GM23338 (cell line): ENCODE measurements at regions not wholly inside any gene's neighbourhood (a gene's known extent, or its start where the extent isn't known, plus 50 kb on each side); places are given as distances from the start of the nearest gene placed in this dataset.

ENCODE experiments used
- ATAC-seq: fragments of 200-7000 bp; cut with Tn5 transposase; 3 replicates; pipeline ENCODE4 v1.9.1; 2020
- DNase-seq: peaks from one replicate; pipeline ENCODE4 v3.0.0-alpha.2; 2015; ENCODE audit warnings: low spot score
- H2AFZ ChIP-seq: fragments of 200-600 bp; sonication (generic); 2 replicates; pipeline ENCODE4 v1.8.0; 2016; ENCODE audit warnings: antibody characterized with exemption, mild to moderate bottlenecking, moderate library complexity
- H3F3A ChIP-seq: fragments of 200-600 bp; sonication (generic); replicated peaks from 2 replicates; pipeline ENCODE4 v1.8.0; 2017; ENCODE audit warnings: antibody characterized with exemption, mixed run types, low read depth
- H3K27ac ChIP-seq: fragments of 200-600 bp; sonication (generic); 2 replicates; pipeline ENCODE4 v1.6.1; 2016; ENCODE audit warnings: low read depth
- H3K27me3 ChIP-seq: fragments of 200-600 bp; sonication (generic); 2 replicates; pipeline ENCODE4 v1.8.0; 2016; ENCODE audit warnings: mild to moderate bottlenecking, mixed run types, moderate library complexity; ENCODE audit not compliant: insufficient read depth
- H3K36me3 ChIP-seq: fragments of 200-600 bp; sonication (generic); 2 replicates; pipeline ENCODE4 v1.8.0; 2016; ENCODE audit warnings: mild to moderate bottlenecking; ENCODE audit not compliant: insufficient read depth
- H3K4me1 ChIP-seq: fragments of 200-600 bp; sonication (generic); 2 replicates; pipeline ENCODE4 v1.8.0; 2016; ENCODE audit warnings: mild to moderate bottlenecking, moderate library complexity; ENCODE audit not compliant: insufficient read depth
- H3K4me2 ChIP-seq: fragments of 200-600 bp; sonication (generic); 2 replicates; pipeline ENCODE4 v1.7.1; 2017; ENCODE audit warnings: mixed run types
- H3K4me3 ChIP-seq: fragments of 200-600 bp; sonication (generic); 2 replicates; pipeline ENCODE4 v1.6.1; 2016; ENCODE audit warnings: mixed run types
- H3K79me2 ChIP-seq: fragments of 200-600 bp; sonication (generic); replicated peaks from 2 replicates; pipeline ENCODE4 v1.8.0; 2017; ENCODE audit warnings: mild to moderate bottlenecking; ENCODE audit not compliant: insufficient read depth
- H3K9me2 ChIP-seq: fragments of 200-600 bp; sonication (generic); 2 replicates; pipeline ENCODE4 v1.8.0; 2017; ENCODE audit not compliant: insufficient read depth
- H4K20me1 ChIP-seq: fragments of 200-600 bp; sonication (generic); replicated peaks from 2 replicates; pipeline ENCODE4 v1.8.0; 2017; ENCODE audit warnings: mild to moderate bottlenecking; ENCODE audit not compliant: insufficient read depth
- H3K27ac Mint-ChIP-seq: 2 replicates; pipeline ENCODE4 v1.8.0; 2020; ENCODE audit warnings: inconsistent platforms, mild to moderate bottlenecking, moderate library complexity, mixed read lengths
- H3K27me3 Mint-ChIP-seq: 3 replicates; pipeline ENCODE4 v1.8.0; 2022; ENCODE audit warnings: low read depth, mild to moderate bottlenecking, moderate library complexity, mixed read lengths, inconsistent platforms; ENCODE audit not compliant: insufficient read depth, poor library complexity
- H3K36me3 Mint-ChIP-seq: 3 replicates; pipeline ENCODE4 v1.8.0; 2021; ENCODE audit warnings: low read depth, mild to moderate bottlenecking, inconsistent platforms, moderate library complexity, mixed read lengths
- H3K4me1 Mint-ChIP-seq: 3 replicates; pipeline ENCODE4 v1.8.0; 2020; ENCODE audit warnings: mild to moderate bottlenecking, inconsistent platforms, mixed read lengths
- H3K4me3 Mint-ChIP-seq: 3 replicates; pipeline ENCODE4 v1.8.0; 2021; ENCODE audit warnings: moderate library complexity, mild to moderate bottlenecking, inconsistent platforms, mixed read lengths
- H3K9me3 Mint-ChIP-seq: 3 replicates; pipeline ENCODE4 v1.8.0; 2020; ENCODE audit warnings: moderate library complexity, mild to moderate bottlenecking, inconsistent platforms, mixed read lengths
- CREB1 ChIP-seq: fragments of 250-450 bp; sonication (Bioruptor Pico); IDR thresholded peaks from 2 replicates; pipeline ENCODE4 v1.5.0; 2020; ENCODE audit warnings: low read depth, mild to moderate bottlenecking, moderate library complexity
- CTCF ChIP-seq, 2 experiments: fragments of 200-600 bp in 1 of 2; sonication (generic) in 1 of 2; conservative IDR thresholded peaks; 2 replicates each; pipeline versions ENCODE4 v1.5.1 to v1.6.1; 2016 to 2017; ENCODE audit warnings: antibody characterized with exemption in 2 of 2, low read depth in 2 of 2, mild to moderate bottlenecking in 2 of 2, moderate library complexity in 1 of 2
- EZH2 ChIP-seq: fragments of 200-600 bp; sonication (generic); IDR thresholded peaks from one replicate; pipeline ENCODE4 v1.8.0; 2017; ENCODE audit warnings: antibody characterized with exemption, mild to moderate bottlenecking, low read depth; ENCODE audit not compliant: unreplicated experiment
- EZH2phosphoT487 ChIP-seq: fragments of 200-600 bp; sonication (generic); IDR thresholded peaks from one replicate; pipeline ENCODE4 v1.8.1; 2018; ENCODE audit warnings: antibody characterized with exemption; ENCODE audit not compliant: unreplicated experiment
- JUNB ChIP-seq: IDR thresholded peaks from one replicate; pipeline ENCODE4 v1.6.1; 2016; ENCODE audit warnings: antibody characterized with exemption; ENCODE audit not compliant: unreplicated experiment
- NANOG ChIP-seq: IDR thresholded peaks from 2 replicates; pipeline ENCODE4 v1.6.1; 2016; ENCODE audit warnings: antibody characterized with exemption, borderline replicate concordance
- POLR2AphosphoS5 ChIP-seq: IDR thresholded peaks from 2 replicates; pipeline ENCODE4 v1.6.1; 2016; ENCODE audit warnings: antibody characterized with exemption, low read depth
- STAT1 ChIP-seq: IDR thresholded peaks from one replicate; pipeline ENCODE4 v1.6.1; 2016; ENCODE audit warnings: antibody characterized with exemption; ENCODE audit not compliant: unreplicated experiment
- ZNF114 ChIP-seq: fragments of 250-450 bp; sonication (Bioruptor Pico); IDR thresholded peaks from 2 replicates; pipeline ENCODE4 v1.5.0; 2020; ENCODE audit warnings: mild to moderate bottlenecking, moderate library complexity
- ZNF331 ChIP-seq: fragments of 250-450 bp; sonication (Bioruptor Pico); IDR thresholded peaks from 2 replicates; pipeline ENCODE4 v1.5.0; 2020; ENCODE audit warnings: low read depth, mild to moderate bottlenecking, moderate library complexity
- ZNF462 ChIP-seq: fragments of 250-450 bp; sonication (Bioruptor Pico); IDR thresholded peaks from 2 replicates; pipeline ENCODE4 v1.5.0; 2020; ENCODE audit warnings: mild to moderate bottlenecking, moderate library complexity
- TF ChIP-seq, protein P1 (sequence below): IDR thresholded peaks from 2 replicates; pipeline ENCODE4 v1.6.1; 2016; ENCODE audit warnings: antibody characterized with exemption

DNA sequence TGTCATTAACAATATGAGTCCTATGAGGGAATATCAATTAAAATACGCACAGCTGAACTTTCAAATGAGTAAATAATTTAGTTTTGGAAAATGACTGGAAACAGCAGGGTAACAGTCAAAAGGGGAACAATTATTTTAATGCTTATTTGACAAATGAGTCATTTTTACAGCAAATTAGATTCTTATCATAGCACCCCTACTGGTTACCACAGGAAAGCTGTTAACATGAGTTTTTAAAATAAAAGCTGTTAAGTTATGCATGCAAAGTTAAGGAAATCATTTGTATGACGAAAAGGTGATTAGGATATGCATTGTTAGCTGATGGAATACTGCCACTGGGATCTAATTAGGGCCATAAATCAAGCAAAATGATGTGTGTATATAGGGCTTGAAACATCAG, 435.1 kb upstream of the MEIS1 start:
- DNase-seq (no peak), ATAC-seq (no peak)
- Mint-ChIP-seq H3K4me3 (no peak overlapping the region), H3K27ac (no peak overlapping the region), H3K36me3 (no peaks in the 10 kb centered on the region), H3K27me3 (no peaks in the 10 kb centered on the region), H3K4me1 (no peaks in the 10 kb centered on the region), H3K9me3 (no peaks in the 10 kb centered on the region)
- no peaks in the 10 kb centered on the region for H3F3A ChIP-seq
- no peak overlapping the region for H3K4me2 ChIP-seq
- no peak for TF ChIP-seq JUNB
- peak in 1 of 2 experiments; percentile 48; a peak in 2 of 4 replicates for TF ChIP-seq CTCF (conservative IDR thresholded peaks at IDR 0.05; ENCODE audit: low read depth in 2 of 2)
- TF ChIP-seq, protein P1, sequence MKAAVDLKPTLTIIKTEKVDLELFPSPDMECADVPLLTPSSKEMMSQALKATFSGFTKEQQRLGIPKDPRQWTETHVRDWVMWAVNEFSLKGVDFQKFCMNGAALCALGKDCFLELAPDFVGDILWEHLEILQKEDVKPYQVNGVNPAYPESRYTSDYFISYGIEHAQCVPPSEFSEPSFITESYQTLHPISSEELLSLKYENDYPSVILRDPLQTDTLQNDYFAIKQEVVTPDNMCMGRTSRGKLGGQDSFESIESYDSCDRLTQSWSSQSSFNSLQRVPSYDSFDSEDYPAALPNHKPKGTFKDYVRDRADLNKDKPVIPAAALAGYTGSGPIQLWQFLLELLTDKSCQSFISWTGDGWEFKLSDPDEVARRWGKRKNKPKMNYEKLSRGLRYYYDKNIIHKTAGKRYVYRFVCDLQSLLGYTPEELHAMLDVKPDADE, result no peak
- TF ChIP-seq EZH2, result no peak
- TF ChIP-seq POLR2AphosphoS5, result no peak
- H3K9me2 ChIP-seq, result 0 out of 2 replicates have a peak, but pooled peaks cover 4% of the 10 kb centered on the region
- H4K20me1 ChIP-seq, result no peaks in the 10 kb centered on the region
- no peaks in the 10 kb centered on the region for H3K4me1 ChIP-seq
- H3K79me2 ChIP-seq, result no peaks in the 10 kb centered on the region
- H3K27me3 ChIP-seq, result no peaks in the 10 kb centered on the region
- no peak overlapping the region for H3K4me3 ChIP-seq
- H3K27ac ChIP-seq, result no peak overlapping the region
- H2AFZ ChIP-seq, result no peak overlapping the region
- no peaks in the 10 kb centered on the region for H3K36me3 ChIP-seq

GRCh38 chr2:65999103-65999502, 435.8 kb upstream of the MEIS1 start:
- H2AFZ ChIP-seq, result no peak overlapping the region
- no peaks in the 10 kb centered on the region for H3K36me3 ChIP-seq
- 0 out of 2 replicates have a peak, but pooled peaks cover 4% of the 10 kb centered on the region for H3K9me2 ChIP-seq
- H3K4me3 Mint-ChIP-seq, result no peak overlapping the region
- H3F3A ChIP-seq, result no peaks in the 10 kb centered on the region
- DNase-seq (no peak), ATAC-seq (no peak)
- no peaks in the 10 kb centered on the region for H3K4me1 Mint-ChIP-seq
- H3K79me2 ChIP-seq, result no peaks in the 10 kb centered on the region
- H3K27me3 ChIP-seq, result no peaks in the 10 kb centered on the region
- H3K27ac ChIP-seq, result no peak overlapping the region
- no peaks in the 10 kb centered on the region for H3K4me1 ChIP-seq
- no peaks in the 10 kb centered on the region for H3K27me3 Mint-ChIP-seq
- no peaks in the 10 kb centered on the region for H3K9me3 Mint-ChIP-seq
- no peaks in the 10 kb centered on the region for H4K20me1 ChIP-seq
- H3K27ac Mint-ChIP-seq, result no peak overlapping the region
- no peaks in the 10 kb centered on the region for H3K36me3 Mint-ChIP-seq
- no peak overlapping the region for H3K4me2 ChIP-seq
- H3K4me3 ChIP-seq, result no peak overlapping the region
- TF ChIP-seq NANOG (no peak), POLR2AphosphoS5 (no peak), ZNF331 (CRISPR knock-in tag) (no peak), EZH2phosphoT487 (no peak), CTCF (conservative IDR thresholded peaks at IDR 0.05; ENCODE audit: low read depth in 2 of 2) (no peak), ZNF462 (CRISPR knock-in tag) (no peak), ZNF114 (no peak), CREB1 (CRISPR knock-in tag) (no peak), STAT1 (no peak)
